Activated CD4-positive, alpha-beta T cell treated with anti-CD3 and anti-CD28 coated beads, Interleukin-2, amount 10 ng/mL, durations not matched to agents 7 days and 5 days (primary cell): ENCODE measurements at regions not wholly inside any gene's neighbourhood (a gene's known extent, or its start where the extent isn't known, plus 50 kb on each side); places are given as distances from the start of the nearest gene placed in this dataset.

Experiments used
- CTCF ChIA-PET: fragments of 350-600 bp; sonication (Branson Sonifier 250); formaldehyde crosslinking; loops from one replicate; lab custom pipeline; 2021; ENCODE audit warnings: antibody characterized with exemption; lab: Charles Lee
- POLR2A ChIA-PET: fragments of 350-600 bp; sonication (Branson Sonifier 250); formaldehyde crosslinking; loops from one replicate; lab custom pipeline; 2021; ENCODE audit warnings: antibody characterized with exemption; lab: Charles Lee
- DNase-seq: peaks from one replicate; pipeline ENCODE4 v3.0.0-alpha.2; 2020
- H3K27ac Mint-ChIP-seq: one replicate; pipeline ENCODE4 v1.8.0; 2021; ENCODE audit warnings: mild to moderate bottlenecking, moderate library complexity, mixed read lengths
- H3K27me3 Mint-ChIP-seq: one replicate; pipeline ENCODE4 v1.8.0; 2021; ENCODE audit warnings: mixed read lengths
- H3K36me3 Mint-ChIP-seq: one replicate; pipeline ENCODE4 v1.8.0; 2021; ENCODE audit warnings: low read depth, mixed read lengths
- H3K4me1 Mint-ChIP-seq: one replicate; pipeline ENCODE4 v1.8.0; 2021; ENCODE audit warnings: mixed read lengths
- H3K4me3 Mint-ChIP-seq: one replicate; pipeline ENCODE4 v1.8.0; 2021; ENCODE audit warnings: mild to moderate bottlenecking, moderate library complexity, mixed read lengths
- H3K9me3 Mint-ChIP-seq: one replicate; pipeline ENCODE4 v1.8.0; 2021; ENCODE audit warnings: mixed read lengths

DNA sequence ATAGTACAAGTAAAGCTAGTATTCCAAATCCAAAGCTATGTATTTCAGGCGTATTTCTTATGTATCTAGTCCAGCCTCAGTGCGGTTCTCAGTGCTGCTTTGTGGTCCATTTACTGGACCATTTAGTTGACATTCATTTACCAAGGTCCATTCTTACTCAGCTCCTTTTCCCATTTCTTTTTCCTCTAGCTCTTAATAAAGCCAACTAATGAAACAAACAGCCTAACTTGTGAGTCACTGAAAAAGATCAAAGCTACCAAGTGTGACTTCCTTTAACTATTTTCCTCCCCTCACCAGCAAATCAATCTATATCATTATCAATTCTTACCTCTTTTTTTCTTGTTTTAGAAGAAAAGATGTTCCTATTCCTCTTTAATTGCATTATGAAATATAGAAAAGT, 64.0 kb downstream of the CYB561 start:
- Mint-ChIP-seq H3K9me3 (peaks cover 10% of the 10 kb centered on the region), H3K4me1 (no peaks in the 10 kb centered on the region), H3K4me3 (no peak overlapping the region), H3K36me3 (peaks cover 5% of the 10 kb centered on the region), H3K27me3 (no peaks in the 10 kb centered on the region), H3K27ac (no peak overlapping the region)
- no peak for DNase-seq
- ChIA-PET CTCF (interaction anchor here (1.3 kb wide), 1 partner anchor 25 kb away, joined by 7 read pairs; no protein-coding TSS in a partner anchor), POLR2A (no interaction called here)
